Activated T-cell treated with anti-CD3 and anti-CD28 coated beads, Interleukin-2, amount 50 U/mL, for 4 hours (primary cell): ENCODE measurements at regions not wholly inside any gene's neighbourhood (a gene's known extent, or its start where the extent isn't known, plus 50 kb on each side); places are given as distances from the start of the nearest gene placed in this dataset.

Experiments used
- ATAC-seq, 2 donors: fragments of 200-7000 bp; cut with Tn5 transposase; one replicate each; pipeline ENCODE4 v1.10.0; 2021
- DNase-seq: peaks from one replicate; pipeline ENCODE4 v3.0.0-alpha.2; 2020
- H3K27me3 Mint-ChIP-seq: one replicate; pipeline ENCODE4 v1.8.0; 2021; ENCODE audit warnings: low read depth, mixed read lengths
- H3K36me3 Mint-ChIP-seq: one replicate; pipeline ENCODE4 v1.8.0; 2022; ENCODE audit warnings: mixed read lengths; ENCODE audit not compliant: insufficient read depth
- H3K4me1 Mint-ChIP-seq: one replicate; pipeline ENCODE4 v1.8.0; 2021; ENCODE audit warnings: low read depth, mixed read lengths
- H3K4me3 Mint-ChIP-seq: one replicate; pipeline ENCODE4 v1.8.0; 2021; ENCODE audit warnings: mild to moderate bottlenecking, moderate library complexity, mixed read lengths
- H3K9me3 Mint-ChIP-seq: one replicate; pipeline ENCODE4 v1.8.0; 2021; ENCODE audit warnings: mixed read lengths

- DNase-seq = no peak
- Mint-ChIP-seq H3K9me3 (no peaks in the 10 kb centered on the region), H3K36me3 (no peaks in the 10 kb centered on the region), H3K27me3 (peaks cover 3% of the 10 kb centered on the region), H3K4me3 (no peak overlapping the region), H3K4me1 (no peaks in the 10 kb centered on the region)
- no peak for ATAC-seq
These were observed 87.7 kb upstream of the SALL4 start for GRCh38 chr20:51890003-51890402.

GRCh38 chr20:51889466-51889865 is 87.1 kb upstream of the SALL4 start:
- DNase-seq = no peak
- H3K9me3 Mint-ChIP-seq = no peaks in the 10 kb centered on the region
- no peak overlapping the region for H3K4me3 Mint-ChIP-seq
- H3K4me1 Mint-ChIP-seq = no peaks in the 10 kb centered on the region
- no peak for ATAC-seq
- no peaks in the 10 kb centered on the region for H3K36me3 Mint-ChIP-seq
- H3K27me3 Mint-ChIP-seq = peaks cover 3% of the 10 kb centered on the region

- no peaks in the 10 kb centered on the region for H3K4me1 Mint-ChIP-seq
- H3K36me3 Mint-ChIP-seq = no peaks in the 10 kb centered on the region
- no peak for ATAC-seq
- no peaks in the 10 kb centered on the region for H3K27me3 Mint-ChIP-seq
- no peaks in the 10 kb centered on the region for H3K9me3 Mint-ChIP-seq
- no peak overlapping the region for H3K4me3 Mint-ChIP-seq
- no peak for DNase-seq
These were observed 86.0 kb upstream of the SALL4 start for GRCh38 chr20:51888291-51888690.

- Mint-ChIP-seq H3K27me3 (no peaks in the 10 kb centered on the region), H3K4me3 (no peak overlapping the region), H3K36me3 (no peaks in the 10 kb centered on the region), H3K9me3 (no peaks in the 10 kb centered on the region), H3K4me1 (no peaks in the 10 kb centered on the region)
- DNase-seq (no peak), ATAC-seq (no peak)
These were observed 84.7 kb upstream of the SALL4 start for GRCh38 chr20:51886891-51887608.

GRCh38 chr20:51886341-51886740 is 84.0 kb upstream of the SALL4 start:
- peaks cover 4% of the 10 kb centered on the region for H3K27me3 Mint-ChIP-seq
- H3K36me3 Mint-ChIP-seq = no peaks in the 10 kb centered on the region
- no peaks in the 10 kb centered on the region for H3K4me1 Mint-ChIP-seq
- DNase-seq (no peak), ATAC-seq (no peak)
- no peaks in the 10 kb centered on the region for H3K9me3 Mint-ChIP-seq
- H3K4me3 Mint-ChIP-seq = no peak overlapping the region

GRCh38 chr20:51884561-51884960 is 82.2 kb upstream of the SALL4 start:
- DNase-seq (no peak), ATAC-seq (no peak)
- no peak overlapping the region for H3K4me3 Mint-ChIP-seq
- H3K36me3 Mint-ChIP-seq = no peaks in the 10 kb centered on the region
- no peaks in the 10 kb centered on the region for H3K4me1 Mint-ChIP-seq
- H3K27me3 Mint-ChIP-seq = peaks cover 4% of the 10 kb centered on the region
- no peaks in the 10 kb centered on the region for H3K9me3 Mint-ChIP-seq

- H3K27me3 Mint-ChIP-seq = peaks cover 12% of the 10 kb centered on the region
- no peak for ATAC-seq
- DNase-seq = no peak
- H3K9me3 Mint-ChIP-seq = no peaks in the 10 kb centered on the region
- no peaks in the 10 kb centered on the region for H3K36me3 Mint-ChIP-seq
- no peak overlapping the region for H3K4me3 Mint-ChIP-seq
- H3K4me1 Mint-ChIP-seq = no peaks in the 10 kb centered on the region
These were observed 77.9 kb upstream of the SALL4 start for GRCh38 chr20:51880188-51880587.

- ATAC-seq (no peak), DNase-seq (no peak)
- Mint-ChIP-seq H3K9me3 (no peaks in the 10 kb centered on the region), H3K36me3 (no peaks in the 10 kb centered on the region), H3K27me3 (peaks cover 12% of the 10 kb centered on the region), H3K4me3 (no peak overlapping the region), H3K4me1 (no peaks in the 10 kb centered on the region)
These were observed 74.1 kb upstream of the SALL4 start for GRCh38 chr20:51876313-51876940.

- Mint-ChIP-seq H3K4me3 (no peak overlapping the region), H3K36me3 (no peaks in the 10 kb centered on the region), H3K27me3 (peaks cover 12% of the 10 kb centered on the region), H3K4me1 (no peaks in the 10 kb centered on the region), H3K9me3 (no peaks in the 10 kb centered on the region)
- ATAC-seq = no peak
- DNase-seq = no peak
These were observed 71.3 kb upstream of the SALL4 start for GRCh38 chr20:51873652-51874051.

GRCh38 chr20:51871943-51872342 is 69.6 kb upstream of the SALL4 start:
- H3K4me1 Mint-ChIP-seq = no peaks in the 10 kb centered on the region
- no peak for DNase-seq
- H3K36me3 Mint-ChIP-seq = no peaks in the 10 kb centered on the region
- H3K9me3 Mint-ChIP-seq = no peaks in the 10 kb centered on the region
- peaks cover 8% of the 10 kb centered on the region for H3K27me3 Mint-ChIP-seq
- ATAC-seq = no peak
- H3K4me3 Mint-ChIP-seq = no peak overlapping the region

GRCh38 chr20:51869002-51869401 is 66.7 kb upstream of the SALL4 start:
- H3K4me3 Mint-ChIP-seq = no peak overlapping the region
- H3K9me3 Mint-ChIP-seq = no peaks in the 10 kb centered on the region
- H3K27me3 Mint-ChIP-seq = peaks cover 6% of the 10 kb centered on the region
- H3K4me1 Mint-ChIP-seq = no peaks in the 10 kb centered on the region
- no peak for DNase-seq
- no peaks in the 10 kb centered on the region for H3K36me3 Mint-ChIP-seq
- ATAC-seq = no peak

GRCh38 chr20:51867251-51867650 is 64.9 kb upstream of the SALL4 start:
- peaks cover 8% of the 10 kb centered on the region for H3K27me3 Mint-ChIP-seq
- no peaks in the 10 kb centered on the region for H3K36me3 Mint-ChIP-seq
- no peak for ATAC-seq
- no peaks in the 10 kb centered on the region for H3K9me3 Mint-ChIP-seq
- no peaks in the 10 kb centered on the region for H3K4me1 Mint-ChIP-seq
- DNase-seq = no peak
- H3K4me3 Mint-ChIP-seq = no peak overlapping the region

- H3K36me3 Mint-ChIP-seq = no peaks in the 10 kb centered on the region
- H3K9me3 Mint-ChIP-seq = no peaks in the 10 kb centered on the region
- H3K4me3 Mint-ChIP-seq = no peak overlapping the region
- DNase-seq (no peak), ATAC-seq (no peak)
- H3K27me3 Mint-ChIP-seq = peaks cover 23% of the 10 kb centered on the region
- H3K4me1 Mint-ChIP-seq = no peaks in the 10 kb centered on the region
These were observed 62.6 kb upstream of the SALL4 start for GRCh38 chr20:51864967-51865366.

GRCh38 chr20:51862796-51863195 is 60.5 kb upstream of the SALL4 start:
- Mint-ChIP-seq H3K27me3 (peaks cover 24% of the 10 kb centered on the region), H3K4me3 (no peak overlapping the region), H3K9me3 (no peaks in the 10 kb centered on the region), H3K4me1 (no peaks in the 10 kb centered on the region), H3K36me3 (no peaks in the 10 kb centered on the region)
- no peak for ATAC-seq
- no peak for DNase-seq

- Mint-ChIP-seq H3K4me1 (no peaks in the 10 kb centered on the region), H3K4me3 (no peak overlapping the region), H3K9me3 (no peaks in the 10 kb centered on the region), H3K27me3 (peaks cover 26% of the 10 kb centered on the region), H3K36me3 (no peaks in the 10 kb centered on the region)
- no peak for DNase-seq
- no peak for ATAC-seq
These were observed 59.6 kb upstream of the SALL4 start for GRCh38 chr20:51861726-51862466.
